DMS53 treated with DMSO at 0.1 percent for 48 hours (cell line): ENCODE measurements at regions not wholly inside any gene's neighbourhood (a gene's known extent, or its start where the extent isn't known, plus 50 kb on each side); places are given as distances from the start of the nearest gene placed in this dataset.

Experiments
- DNase-seq: peaks from one replicate; lab custom pipeline; 2025; ENCODE audit not compliant: unreplicated experiment; lab: John Stamatoyannopoulos, UW

DNA sequence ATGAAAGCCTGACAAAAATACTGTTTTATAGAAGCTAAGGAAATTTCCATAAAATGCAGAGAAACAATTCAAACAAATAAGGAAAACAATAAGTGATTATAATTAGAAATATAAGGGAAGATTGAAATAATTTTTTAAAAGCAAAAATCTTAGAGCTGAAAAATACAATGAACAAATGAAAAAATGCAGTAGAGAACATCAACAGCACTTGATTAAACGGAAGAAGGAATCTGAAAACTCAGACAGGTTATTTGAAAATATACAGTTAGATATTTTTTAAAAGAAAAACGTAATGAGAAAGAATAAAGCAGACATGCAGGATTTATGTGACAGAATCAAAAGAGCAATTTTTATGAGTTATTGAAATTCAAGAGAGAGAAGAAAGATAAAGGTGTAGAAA, 279.1 kb upstream of the MAGI2 start:
- no peak for DNase-seq

GRCh38 chr7:79730971-79731370, 277.5 kb upstream of the MAGI2 start:
- DNase-seq: peak; percentile 49

- no peak for DNase-seq
Measured at GRCh38 chr7:79723833-79724618, 270.6 kb upstream of the MAGI2 start.

DNA sequence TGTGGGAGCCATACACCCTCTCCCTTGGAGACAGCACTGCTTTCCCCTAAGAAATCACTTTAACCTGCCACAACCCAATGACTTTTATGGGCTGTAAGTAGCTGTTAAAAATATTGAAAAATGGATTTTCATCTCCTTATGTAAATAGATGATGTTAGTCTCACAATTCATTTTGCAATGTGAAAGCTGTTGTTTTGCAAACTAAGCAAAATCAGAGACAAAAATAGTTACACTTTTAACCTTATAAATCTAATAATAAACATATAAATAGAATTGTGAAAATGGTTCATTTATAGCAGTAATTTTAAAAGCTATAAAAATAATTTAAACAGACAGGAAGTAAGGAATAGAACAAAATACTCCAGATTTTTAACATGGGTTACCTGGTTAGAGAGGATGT, 268.8 kb upstream of the MAGI2 start:
- DNase-seq: no peak

DNA sequence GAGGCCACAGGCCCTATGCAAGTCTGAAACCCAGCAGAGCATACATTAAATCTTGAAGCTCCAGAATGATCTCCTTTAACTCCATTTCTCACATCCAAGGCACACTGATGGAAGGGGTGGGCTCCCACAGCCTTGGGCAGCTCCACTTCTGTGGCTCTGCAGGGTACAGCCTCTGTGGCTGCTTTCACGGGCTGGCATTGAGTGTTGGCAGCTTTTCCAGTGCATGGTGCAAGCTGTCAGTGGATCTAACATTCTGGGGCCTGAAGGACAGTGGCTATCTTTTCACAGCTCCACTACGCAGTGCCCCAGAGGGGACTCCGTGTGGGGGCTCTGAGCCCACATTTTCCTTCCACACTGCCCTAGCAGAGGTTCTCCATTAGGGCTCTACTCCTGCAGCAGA, 265.7 kb upstream of the MAGI2 start:
- no peak for DNase-seq

- no peak for DNase-seq
Measured at GRCh38 chr7:79716329-79716728, 262.9 kb upstream of the MAGI2 start.

DNA sequence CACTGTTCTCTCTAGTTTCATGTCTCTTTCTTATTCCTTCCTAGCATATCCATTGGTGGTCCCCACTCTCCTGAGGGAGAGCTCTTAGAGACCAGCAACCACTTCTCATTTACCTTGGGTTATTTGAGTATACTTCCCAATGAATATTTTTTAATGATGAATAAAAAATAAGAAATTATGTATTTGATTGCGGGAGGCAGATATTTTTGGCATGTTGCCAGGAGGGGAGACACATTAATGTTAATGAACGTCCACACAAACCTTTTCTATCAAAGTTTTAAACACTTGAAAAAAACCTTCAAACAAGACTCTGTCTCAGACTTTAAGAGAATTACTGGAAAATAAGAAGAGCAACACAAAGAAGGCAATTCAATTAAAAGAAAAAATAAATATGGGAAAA, 260.6 kb upstream of the MAGI2 start:
- no peak for DNase-seq

GRCh38 chr7:79713276-79713675, 259.8 kb upstream of the MAGI2 start:
- DNase-seq: no peak

DNA sequence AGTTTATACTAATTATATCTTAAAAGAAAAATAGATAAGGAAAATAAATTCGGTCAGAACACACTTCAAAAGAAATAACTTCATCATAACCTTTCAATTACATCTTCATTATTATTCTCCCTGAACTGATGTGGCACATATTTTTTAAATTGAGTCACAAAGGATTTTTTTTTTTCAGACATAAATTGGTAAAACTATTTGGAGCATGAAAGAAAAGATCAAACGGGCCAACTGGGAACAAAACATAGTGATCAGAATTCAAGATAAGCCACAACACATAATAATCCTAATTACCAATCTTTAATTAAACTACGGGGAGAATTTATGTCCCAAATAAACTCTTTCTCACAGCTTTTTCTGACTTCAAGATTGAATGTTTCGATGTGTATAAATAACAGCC, 258.2 kb upstream of the MAGI2 start:
- no peak for DNase-seq

DNA sequence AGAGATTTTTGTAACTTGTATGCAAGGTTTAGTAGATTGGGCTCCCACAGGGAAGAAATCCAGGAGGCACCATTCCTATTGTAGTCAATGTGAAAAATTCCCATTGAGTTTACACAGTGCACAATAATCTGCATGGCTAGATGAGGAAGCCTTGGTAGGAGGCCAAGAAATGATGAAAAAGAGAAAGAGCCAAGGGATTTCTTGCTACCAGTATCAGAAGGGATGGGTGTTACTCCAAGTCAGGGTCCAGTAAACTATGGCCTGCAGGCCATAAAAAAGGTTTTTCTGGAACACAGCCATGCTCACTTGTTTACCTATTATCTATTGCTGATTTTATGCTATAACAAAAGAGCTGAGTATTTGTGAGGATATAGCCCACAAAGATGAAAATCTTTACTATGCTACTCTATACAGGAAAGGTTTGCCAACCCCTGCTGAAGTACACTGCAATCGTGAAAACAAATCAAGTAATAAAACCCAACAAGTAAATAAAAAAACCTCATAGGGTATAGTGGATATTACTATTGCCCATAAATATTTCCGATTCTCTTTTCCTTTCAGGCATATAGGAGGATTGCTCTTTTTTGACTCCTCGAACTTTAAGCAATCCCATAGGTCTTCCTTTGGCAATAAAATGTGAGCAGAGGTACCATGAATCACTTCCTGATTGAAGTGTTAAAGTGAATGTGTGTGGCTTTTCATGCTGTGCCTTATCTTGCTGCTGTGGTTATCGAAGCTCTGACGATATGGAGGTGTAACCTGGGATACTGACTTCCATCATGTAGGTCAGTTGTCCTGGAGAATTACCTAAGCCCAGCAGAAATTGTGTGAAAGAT, 256.3 kb upstream of the MAGI2 start:
- DNase-seq: no peak

DNA sequence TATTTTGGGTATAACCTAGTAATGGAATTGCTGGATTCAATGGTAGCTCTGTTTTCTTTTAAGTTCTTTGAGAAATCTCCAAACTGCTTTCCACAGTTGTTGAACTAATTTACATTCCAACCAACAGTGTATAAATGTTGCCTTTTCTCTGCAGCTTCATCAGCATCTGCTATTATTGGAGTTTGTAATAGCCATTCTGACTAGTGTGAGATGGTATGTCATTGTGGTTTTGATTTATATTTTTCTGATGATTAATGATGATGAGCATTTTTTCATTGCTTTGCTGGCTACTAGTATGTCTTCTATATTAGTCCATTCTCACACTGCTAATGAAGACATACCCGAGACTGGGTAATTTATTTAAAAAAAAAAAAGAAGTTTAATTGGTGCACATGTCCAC, 248.6 kb upstream of the MAGI2 start:
- DNase-seq: no peak

DNA sequence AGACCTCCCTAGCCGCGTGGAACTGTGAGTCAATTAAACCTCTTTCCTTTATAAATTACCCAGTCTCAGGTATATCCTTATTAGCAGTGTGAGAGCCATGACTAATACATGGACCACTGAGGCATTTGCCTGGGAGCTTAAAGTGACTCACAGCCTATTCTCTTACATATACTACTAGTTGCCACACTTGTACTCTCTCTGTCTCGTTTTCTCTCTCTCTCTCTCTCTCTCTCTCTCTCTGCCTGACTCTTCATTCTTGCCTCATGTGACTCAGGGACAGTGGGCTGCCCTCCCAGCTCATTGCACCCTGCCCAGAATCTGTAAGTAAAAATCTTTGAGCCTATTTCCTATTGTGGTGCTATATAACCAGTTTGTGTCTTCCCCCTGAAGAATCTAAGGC, 238.5 kb upstream of the MAGI2 start:
- DNase-seq: no peak

GRCh38 chr7:79691074-79691473, 237.6 kb upstream of the MAGI2 start:
- no peak for DNase-seq

DNA sequence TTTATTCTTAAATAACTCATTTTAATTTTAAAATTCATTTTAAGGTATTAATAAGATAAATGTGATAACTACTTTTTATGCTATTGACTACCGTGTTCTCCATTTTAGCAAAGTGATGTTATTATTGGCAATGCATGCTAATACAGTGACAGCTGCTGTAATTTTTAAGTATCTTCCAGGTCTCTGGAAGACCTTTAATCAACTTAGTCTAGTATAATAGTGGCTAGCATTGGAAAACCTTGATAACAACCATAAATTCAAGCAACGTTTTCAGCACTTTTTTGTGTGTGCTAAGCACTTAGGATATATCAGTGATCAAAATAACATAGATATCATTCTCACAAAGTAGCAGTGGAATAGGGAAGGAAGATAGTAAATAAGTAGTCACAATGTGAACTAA, 230.9 kb upstream of the MAGI2 start:
- no peak for DNase-seq

- DNase-seq: no peak
Measured at GRCh38 chr7:79683916-79684315, 230.4 kb upstream of the MAGI2 start.

DNA sequence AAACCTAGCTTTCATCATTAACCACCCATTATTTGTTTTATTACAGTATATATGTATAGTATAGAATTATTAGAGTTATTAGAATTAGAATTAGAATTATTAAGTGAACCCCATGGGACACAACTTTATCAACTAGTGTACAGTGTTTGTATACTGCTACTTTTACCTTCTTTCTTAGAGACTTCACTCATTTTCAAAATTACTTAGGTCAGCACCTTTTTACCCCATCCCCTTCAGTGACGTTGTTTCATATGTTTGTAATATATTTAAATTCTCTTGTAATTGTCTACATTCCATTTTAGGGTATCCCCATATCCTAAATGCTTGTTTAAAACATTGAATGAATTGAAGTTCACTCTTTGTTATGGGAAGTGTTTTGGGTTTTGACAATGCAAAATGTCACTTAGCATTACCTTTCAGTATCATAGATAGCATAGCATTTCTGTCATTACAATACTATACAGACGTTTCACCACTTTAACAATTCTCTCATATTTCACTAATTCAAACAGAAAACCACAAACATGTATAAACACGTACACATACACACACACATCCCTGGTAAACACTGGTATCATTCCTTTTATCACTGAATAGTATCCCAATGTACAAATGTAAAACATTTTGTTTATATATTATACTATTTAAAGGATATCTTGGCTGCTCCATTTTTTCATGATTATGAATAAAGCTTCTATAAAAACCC, 229.9 kb upstream of the MAGI2 start:
- no peak for DNase-seq

DNA sequence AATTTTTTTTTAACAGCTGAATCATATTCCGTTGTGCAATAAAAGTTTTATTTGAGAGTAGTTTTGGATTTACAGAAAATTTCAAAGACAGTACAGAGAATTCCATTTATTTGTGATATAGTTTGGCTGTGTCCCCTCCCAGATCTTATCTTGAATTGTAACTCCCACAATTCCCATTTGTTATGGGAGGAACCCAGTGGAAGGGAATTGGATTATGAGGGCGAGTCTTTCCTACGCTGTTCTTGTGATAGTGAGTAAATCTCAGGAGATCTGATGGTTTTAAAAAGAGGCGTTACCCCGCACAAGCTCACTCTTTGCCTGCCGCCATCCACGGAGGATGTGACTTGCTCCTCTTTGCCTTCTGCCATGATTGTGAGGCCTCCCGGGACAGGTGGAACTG, 228.0 kb upstream of the MAGI2 start:
- DNase-seq: no peak

DNA sequence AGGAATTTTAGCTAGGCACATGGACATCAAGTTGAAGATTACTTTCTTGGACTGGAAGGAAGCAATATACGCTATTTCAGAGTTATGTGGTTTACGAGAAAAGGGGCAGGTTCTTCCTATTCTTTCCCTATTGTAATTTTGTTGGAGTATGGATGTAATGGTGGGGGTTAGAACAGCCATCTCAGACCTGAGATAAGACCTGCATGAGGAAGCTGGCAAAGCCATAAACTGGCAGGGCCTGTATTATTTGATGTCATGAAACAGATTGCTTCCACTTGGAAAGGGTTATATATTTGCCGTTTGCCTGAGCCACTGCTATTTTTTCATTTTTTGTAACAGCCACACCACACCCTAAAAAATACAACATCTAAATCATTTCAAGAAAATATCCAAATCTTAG, 220.5 kb upstream of the MAGI2 start:
- no peak for DNase-seq

GRCh38 chr7:79673421-79673820, 220.0 kb upstream of the MAGI2 start:
- DNase-seq: no peak

- no peak for DNase-seq
Measured at GRCh38 chr7:79668292-79668691, 214.8 kb upstream of the MAGI2 start.

DNA sequence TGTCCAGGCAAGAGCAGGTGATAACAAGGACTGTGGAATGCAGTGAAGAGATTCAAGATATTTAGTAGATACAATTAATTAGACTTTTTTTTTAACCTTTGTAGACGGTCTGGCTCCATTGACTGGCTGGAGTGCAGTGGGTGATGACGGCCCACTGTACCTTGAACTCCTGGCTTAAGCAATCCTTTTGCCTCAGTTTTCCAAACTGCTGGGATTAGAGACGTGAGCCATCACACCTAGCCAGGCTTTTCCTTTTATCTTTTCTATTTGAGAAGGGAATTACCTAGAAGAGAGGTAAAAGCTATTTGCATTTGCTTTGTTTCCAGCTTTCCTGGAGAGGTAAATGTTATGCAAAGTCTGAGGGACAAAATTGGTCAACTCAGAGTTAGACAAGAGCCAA, 213.0 kb upstream of the MAGI2 start:
- no peak for DNase-seq
